ENCODE measurements at regions not wholly inside any gene's neighbourhood (a gene's known extent, or its start where the extent isn't known, plus 50 kb on each side); places are given as distances from the start of the nearest gene placed in this dataset.

- Histone ChIP-seq H3K4me1 (no peaks in the 10 kb centered on the region), H3K4me3 (no peak overlapping the region), H3K27ac (no peak overlapping the region), H3K9me3 (no peaks in the 10 kb centered on the region), H3K36me3 (no peaks in the 10 kb centered on the region), H3K27me3 (no peaks in the 10 kb centered on the region)
- TF ChIP-seq EP300 (IDR thresholded peaks at IDR 0.05) = no peak
- no peak for TF ChIP-seq POLR2A (IDR thresholded peaks at IDR 0.05)
- TF ChIP-seq, protein P1, sequence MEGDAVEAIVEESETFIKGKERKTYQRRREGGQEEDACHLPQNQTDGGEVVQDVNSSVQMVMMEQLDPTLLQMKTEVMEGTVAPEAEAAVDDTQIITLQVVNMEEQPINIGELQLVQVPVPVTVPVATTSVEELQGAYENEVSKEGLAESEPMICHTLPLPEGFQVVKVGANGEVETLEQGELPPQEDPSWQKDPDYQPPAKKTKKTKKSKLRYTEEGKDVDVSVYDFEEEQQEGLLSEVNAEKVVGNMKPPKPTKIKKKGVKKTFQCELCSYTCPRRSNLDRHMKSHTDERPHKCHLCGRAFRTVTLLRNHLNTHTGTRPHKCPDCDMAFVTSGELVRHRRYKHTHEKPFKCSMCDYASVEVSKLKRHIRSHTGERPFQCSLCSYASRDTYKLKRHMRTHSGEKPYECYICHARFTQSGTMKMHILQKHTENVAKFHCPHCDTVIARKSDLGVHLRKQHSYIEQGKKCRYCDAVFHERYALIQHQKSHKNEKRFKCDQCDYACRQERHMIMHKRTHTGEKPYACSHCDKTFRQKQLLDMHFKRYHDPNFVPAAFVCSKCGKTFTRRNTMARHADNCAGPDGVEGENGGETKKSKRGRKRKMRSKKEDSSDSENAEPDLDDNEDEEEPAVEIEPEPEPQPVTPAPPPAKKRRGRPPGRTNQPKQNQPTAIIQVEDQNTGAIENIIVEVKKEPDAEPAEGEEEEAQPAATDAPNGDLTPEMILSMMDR (IDR thresholded peaks at IDR 0.05) = no peak
- TF ChIP-seq POLR2AphosphoS5 (IDR thresholded peaks at IDR 0.05) = no peak
- no peak for DNase-seq
- 96 to 98% methylated on average over 2 of the region's 2 CpGs for WGBS, 2 donors
- no peak for ATAC-seq (ENCODE audit: low FRiP score in 2 of 2)
Measured at GRCh38 chr11:104546501-104546900, 351.8 kb downstream of the CASP12 start.

- Histone ChIP-seq H3K27me3 (no peaks in the 10 kb centered on the region), H3K4me1 (no peaks in the 10 kb centered on the region), H3K36me3 (no peaks in the 10 kb centered on the region), H3K27ac (no peak overlapping the region), H3K4me3 (no peak overlapping the region), H3K9me3 (no peaks in the 10 kb centered on the region)
- 85 to 86% methylated on average over 1 of the region's 1 CpG for WGBS, 2 donors
- TF ChIP-seq EP300 (IDR thresholded peaks at IDR 0.05) = no peak
- no peak for DNase-seq
- ATAC-seq (ENCODE audit: low FRiP score in 2 of 2) = no peak
Measured at GRCh38 chr11:104541701-104542100, 356.6 kb downstream of the CASP12 start.

DNA sequence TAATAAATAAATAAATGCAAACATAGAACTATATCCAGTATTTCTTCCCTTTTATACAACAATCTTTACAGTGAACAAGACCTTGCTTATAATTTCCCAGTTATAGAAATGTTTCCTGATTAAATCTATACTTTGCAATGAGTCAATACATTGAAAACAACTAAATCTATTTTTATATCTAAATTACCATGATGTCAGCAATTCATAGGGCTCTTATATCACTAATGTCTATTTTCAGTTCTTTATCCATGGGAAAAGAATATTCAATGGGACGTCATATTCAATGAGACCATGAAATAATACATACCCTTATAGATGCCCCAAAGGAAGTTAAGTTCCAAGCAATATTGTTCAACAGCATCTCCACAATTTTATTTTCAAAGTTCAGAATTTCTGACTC, 359.9 kb downstream of the CASP12 start:
- Histone ChIP-seq H3K36me3 (no peaks in the 10 kb centered on the region), H3K9me3 (no peaks in the 10 kb centered on the region), H3K27me3 (no peaks in the 10 kb centered on the region), H3K4me3 (no peak overlapping the region), H3K4me1 (no peaks in the 10 kb centered on the region), H3K27ac (no peak overlapping the region)
- DNase-seq (no peak), ATAC-seq (ENCODE audit: low FRiP score in 2 of 2) (no peak)
- TF ChIP-seq, protein P1 (IDR thresholded peaks at IDR 0.05) = no peak
- TF ChIP-seq POLR2A (IDR thresholded peaks at IDR 0.05) (no peak), POLR2AphosphoS5 (IDR thresholded peaks at IDR 0.05) (no peak), EP300 (IDR thresholded peaks at IDR 0.05) (no peak)
- 93 to 97% methylated on average over 1 of the region's 1 CpG for WGBS, 2 donors

GRCh38 chr11:104534278-104534677, 364.0 kb downstream of the CASP12 start:
- Histone ChIP-seq H3K36me3 (no peaks in the 10 kb centered on the region), H3K27me3 (no peaks in the 10 kb centered on the region), H3K4me1 (no peaks in the 10 kb centered on the region), H3K4me3 (no peak overlapping the region), H3K27ac (no peak overlapping the region), H3K9me3 (no peaks in the 10 kb centered on the region)
- WGBS, 2 donors = 74 to 76% methylated on average over 2 of the region's 2 CpGs
- no peak for TF ChIP-seq EP300 (IDR thresholded peaks at IDR 0.05)
- TF ChIP-seq POLR2A (IDR thresholded peaks at IDR 0.05) = no peak
- TF ChIP-seq, protein P1 (IDR thresholded peaks at IDR 0.05) = no peak
- no peak for TF ChIP-seq POLR2AphosphoS5 (IDR thresholded peaks at IDR 0.05)
- ATAC-seq (ENCODE audit: low FRiP score in 2 of 2) (no peak), DNase-seq (no peak)

GRCh38 chr11:104531894-104532293, 366.4 kb downstream of the CASP12 start:
- peak in 1 of 2 donors; percentile 19 for ATAC-seq (ENCODE audit: low FRiP score in 2 of 2)
- Histone ChIP-seq H3K4me1 (no peaks in the 10 kb centered on the region), H3K36me3 (no peaks in the 10 kb centered on the region), H3K27me3 (no peaks in the 10 kb centered on the region), H3K9me3 (no peaks in the 10 kb centered on the region), H3K4me3 (no peak overlapping the region), H3K27ac (no peak overlapping the region)
- TF ChIP-seq, protein P1 (IDR thresholded peaks at IDR 0.05) = no peak
- TF ChIP-seq POLR2AphosphoS5 (IDR thresholded peaks at IDR 0.05) = no peak
- no peak for TF ChIP-seq POLR2A (IDR thresholded peaks at IDR 0.05)
- no peak for TF ChIP-seq EP300 (IDR thresholded peaks at IDR 0.05)
- WGBS, 2 donors = 47 to 50% methylated on average over 3 of the region's 3 CpGs
- DNase-seq = no peak

Measured in upper lobe of left lung (tissue), 6 donors.